ENCODE measurements at regions not wholly inside any gene's neighbourhood (a gene's known extent, or its start where the extent isn't known, plus 50 kb on each side); places are given as distances from the start of the nearest gene placed in this dataset.

DNA sequence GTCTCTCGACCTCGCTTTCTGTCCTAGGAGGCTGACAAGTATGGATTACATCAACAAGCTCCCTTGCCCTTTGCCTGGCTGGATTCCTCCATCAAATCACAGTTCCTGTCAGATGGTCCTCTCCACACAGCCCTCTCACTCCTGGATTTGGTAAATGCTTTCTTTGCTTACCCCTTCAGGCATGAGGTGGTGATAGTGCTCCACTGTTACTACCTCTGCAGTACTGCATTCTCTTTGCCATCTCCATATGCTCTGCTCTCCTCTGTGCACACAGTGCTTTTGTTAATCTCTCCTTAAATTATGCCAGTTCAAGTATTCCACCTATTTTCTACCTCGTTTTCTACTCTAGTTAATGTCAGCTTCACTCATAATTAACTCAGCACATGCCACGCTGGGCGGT is 279.2 kb downstream of the DMAC1 start:
- no peak for DNase-seq (ENCODE audit: low read depth in 2 of 2)
- Histone ChIP-seq H2AFZ (ENCODE audit: low read length) (no peak overlapping the region), H3K27ac (ENCODE audit: insufficient read depth, low read length) (no peak overlapping the region)

GRCh38 chr9:7516376-7516775 is 283.2 kb downstream of the DMAC1 start:
- Histone ChIP-seq H3K27ac (ENCODE audit: insufficient read depth, low read length) (no peak overlapping the region), H3K4me3 (replicated peaks in 1 of 4; ENCODE audit: control extremely low read depth in 1 of 4, insufficient read depth in 1 of 4, low read depth in 3 of 4, low read length in 4 of 4) (no peak overlapping the region), H3K36me3 (ENCODE audit: control insufficient read depth, insufficient read depth, low read length) (no peaks in the 10 kb centered on the region), H4K20me1 (ENCODE audit: control insufficient read depth, extremely low read depth, insufficient read depth, low read length) (no peaks in the 10 kb centered on the region), H3K9me3 (ENCODE audit: control insufficient read depth, insufficient read depth, low read depth, low read length) (no peaks in the 10 kb centered on the region), H2AFZ (ENCODE audit: low read length) (no peak overlapping the region), H3K79me2 (ENCODE audit: control insufficient read depth, insufficient read depth, low read length) (no peaks in the 10 kb centered on the region), H3K4me2 (ENCODE audit: extremely low read depth, insufficient read depth, low read length) (no peak overlapping the region), H3K4me1 (ENCODE audit: control insufficient read depth, extremely low read depth, insufficient read depth, low read length) (no peaks in the 10 kb centered on the region), H3K9ac (ENCODE audit: insufficient read depth, low read length) (no peak overlapping the region), H3K27me3 (ENCODE audit: control insufficient read depth, insufficient read depth, low read length) (no peaks in the 10 kb centered on the region)
- no peak for DNase-seq (ENCODE audit: low read depth in 2 of 2)
- TF ChIP-seq, protein P1, sequence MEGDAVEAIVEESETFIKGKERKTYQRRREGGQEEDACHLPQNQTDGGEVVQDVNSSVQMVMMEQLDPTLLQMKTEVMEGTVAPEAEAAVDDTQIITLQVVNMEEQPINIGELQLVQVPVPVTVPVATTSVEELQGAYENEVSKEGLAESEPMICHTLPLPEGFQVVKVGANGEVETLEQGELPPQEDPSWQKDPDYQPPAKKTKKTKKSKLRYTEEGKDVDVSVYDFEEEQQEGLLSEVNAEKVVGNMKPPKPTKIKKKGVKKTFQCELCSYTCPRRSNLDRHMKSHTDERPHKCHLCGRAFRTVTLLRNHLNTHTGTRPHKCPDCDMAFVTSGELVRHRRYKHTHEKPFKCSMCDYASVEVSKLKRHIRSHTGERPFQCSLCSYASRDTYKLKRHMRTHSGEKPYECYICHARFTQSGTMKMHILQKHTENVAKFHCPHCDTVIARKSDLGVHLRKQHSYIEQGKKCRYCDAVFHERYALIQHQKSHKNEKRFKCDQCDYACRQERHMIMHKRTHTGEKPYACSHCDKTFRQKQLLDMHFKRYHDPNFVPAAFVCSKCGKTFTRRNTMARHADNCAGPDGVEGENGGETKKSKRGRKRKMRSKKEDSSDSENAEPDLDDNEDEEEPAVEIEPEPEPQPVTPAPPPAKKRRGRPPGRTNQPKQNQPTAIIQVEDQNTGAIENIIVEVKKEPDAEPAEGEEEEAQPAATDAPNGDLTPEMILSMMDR (conservative IDR thresholded peaks at IDR 0.05 in 1 of 2, IDR thresholded peaks at IDR 0.05 in 1 of 2; ENCODE audit: low read depth in 1 of 2, low read length in 2 of 2) = no peak
- TF ChIP-seq EZH2 (IDR thresholded peaks at IDR 0.05; ENCODE audit: low read length, missing control alignments) = no peak

More for the DNA sequence above, 279.2 kb downstream of the DMAC1 start:
- Histone ChIP-seq H4K20me1 (ENCODE audit: control insufficient read depth, extremely low read depth, insufficient read depth, low read length) (no peaks in the 10 kb centered on the region), H3K4me1 (ENCODE audit: control insufficient read depth, extremely low read depth, insufficient read depth, low read length) (no peaks in the 10 kb centered on the region), H3K4me3 (replicated peaks in 1 of 4; ENCODE audit: control extremely low read depth in 1 of 4, insufficient read depth in 1 of 4, low read depth in 3 of 4, low read length in 4 of 4) (no peak overlapping the region), H3K9me3 (ENCODE audit: control insufficient read depth, insufficient read depth, low read depth, low read length) (no peaks in the 10 kb centered on the region), H3K9ac (ENCODE audit: insufficient read depth, low read length) (no peak overlapping the region), H3K4me2 (ENCODE audit: extremely low read depth, insufficient read depth, low read length) (no peak overlapping the region), H3K27me3 (ENCODE audit: control insufficient read depth, insufficient read depth, low read length) (no peaks in the 10 kb centered on the region), H3K36me3 (ENCODE audit: control insufficient read depth, insufficient read depth, low read length) (no peaks in the 10 kb centered on the region), H3K79me2 (ENCODE audit: control insufficient read depth, insufficient read depth, low read length) (no peaks in the 10 kb centered on the region)
- no peak for TF ChIP-seq EZH2 (IDR thresholded peaks at IDR 0.05; ENCODE audit: low read length, missing control alignments)
- TF ChIP-seq, protein P1 (conservative IDR thresholded peaks at IDR 0.05 in 1 of 2, IDR thresholded peaks at IDR 0.05 in 1 of 2; ENCODE audit: low read depth in 1 of 2, low read length in 2 of 2) = no peak

DNA sequence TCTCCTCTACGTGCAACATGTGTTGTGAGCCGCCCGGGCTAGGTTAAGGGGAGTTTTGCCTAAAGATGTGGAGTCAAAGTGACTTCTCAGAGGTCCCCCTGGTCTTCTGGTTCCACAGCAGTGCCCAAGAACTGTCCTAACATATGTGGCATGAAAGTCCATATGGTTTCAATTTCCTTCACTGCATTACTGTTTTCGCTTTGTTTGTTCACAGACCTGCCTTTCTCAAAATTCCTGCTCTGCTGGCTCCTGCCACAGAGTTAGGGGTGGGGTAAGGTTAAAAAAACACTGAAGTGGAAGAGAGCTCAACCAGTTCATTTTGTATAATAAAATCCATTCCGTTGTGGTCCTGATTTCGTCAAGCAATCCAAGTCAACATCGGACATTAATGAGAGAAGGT is 289.4 kb downstream of the DMAC1 start:
- Histone ChIP-seq H3K9me3 (ENCODE audit: control insufficient read depth, insufficient read depth, low read depth, low read length) (no peaks in the 10 kb centered on the region), H3K27ac (ENCODE audit: insufficient read depth, low read length) (no peak overlapping the region)
- DNase-seq (ENCODE audit: low read depth in 2 of 2) = peak in 1 of 2 donors; percentile 43

More for the DNA sequence above, 289.4 kb downstream of the DMAC1 start:
- Histone ChIP-seq H3K4me3 (replicated peaks in 1 of 4; ENCODE audit: control extremely low read depth in 1 of 4, insufficient read depth in 1 of 4, low read depth in 3 of 4, low read length in 4 of 4) (peak overlapping the region in 1 of 4 experiments; percentile 18), H3K9ac (ENCODE audit: insufficient read depth, low read length) (no peak overlapping the region), H3K4me2 (ENCODE audit: extremely low read depth, insufficient read depth, low read length) (no peak overlapping the region), H2AFZ (ENCODE audit: low read length) (no peak overlapping the region), H3K4me1 (ENCODE audit: control insufficient read depth, extremely low read depth, insufficient read depth, low read length) (no peaks in the 10 kb centered on the region), H3K79me2 (ENCODE audit: control insufficient read depth, insufficient read depth, low read length) (no peaks in the 10 kb centered on the region), H4K20me1 (ENCODE audit: control insufficient read depth, extremely low read depth, insufficient read depth, low read length) (no peaks in the 10 kb centered on the region), H3K27me3 (ENCODE audit: control insufficient read depth, insufficient read depth, low read length) (no peaks in the 10 kb centered on the region), H3K36me3 (ENCODE audit: control insufficient read depth, insufficient read depth, low read length) (no peaks in the 10 kb centered on the region)
- no peak for TF ChIP-seq EZH2 (IDR thresholded peaks at IDR 0.05; ENCODE audit: low read length, missing control alignments)
- TF ChIP-seq, protein P1 (conservative IDR thresholded peaks at IDR 0.05 in 1 of 2, IDR thresholded peaks at IDR 0.05 in 1 of 2; ENCODE audit: low read depth in 1 of 2, low read length in 2 of 2) = no peak

Data from fibroblast of lung (primary cell).